ENCODE measurements at regions not wholly inside any gene's neighbourhood (a gene's known extent, or its start where the extent isn't known, plus 50 kb on each side); places are given as distances from the start of the nearest gene placed in this dataset.
"Not testable (repeated sequence)": the region's sequence is repeated elsewhere in the genome, so short reads cannot be mapped to it uniquely, and the experiment has no call there.

- Histone ChIP-seq H3K4me3 (no peak overlapping the region), H3K27me3 (no peaks in the 10 kb centered on the region), H3K36me3 (no peaks in the 10 kb centered on the region), H3K9me3 (no peaks in the 10 kb centered on the region), H3K4me1 (no peaks in the 10 kb centered on the region), H3K27ac (no peak overlapping the region)
- 47 to 51% methylated on average over 5 of the region's 5 CpGs for WGBS, 2 donors
- DNase-seq: no peak
- intact Hi-C loops (cut with DNase I): no loop called here
- TF ChIP-seq POLR2A (IDR thresholded peaks at IDR 0.05) (no peak), EP300 (IDR thresholded peaks at IDR 0.05) (no peak), POLR2AphosphoS5 (IDR thresholded peaks at IDR 0.05) (no peak), CTCF (IDR thresholded peaks at IDR 0.05) (no peak)
Observed at GRCh38 chrX:25442499-25442898, 426.7 kb upstream of the ARX start.

GRCh38 chrX:25433307-25433706 lies 417.5 kb upstream of the ARX start:
- TF ChIP-seq CTCF (IDR thresholded peaks at IDR 0.05): no peak
- TF ChIP-seq POLR2AphosphoS5 (IDR thresholded peaks at IDR 0.05): no peak
- no peak for TF ChIP-seq POLR2A (IDR thresholded peaks at IDR 0.05)
- no peak for TF ChIP-seq EP300 (IDR thresholded peaks at IDR 0.05)
- intact Hi-C loops (cut with DNase I): no loop called here
- H3K4me3 ChIP-seq: no peak overlapping the region
- WGBS, 2 donors: 42 to 57% methylated on average over 2 of the region's 2 CpGs
- H3K27me3 ChIP-seq: no peaks in the 10 kb centered on the region
- no peaks in the 10 kb centered on the region for H3K9me3 ChIP-seq
- H3K27ac ChIP-seq: no peak overlapping the region
- no peak for DNase-seq
- H3K36me3 ChIP-seq: no peaks in the 10 kb centered on the region
- no peaks in the 10 kb centered on the region for H3K4me1 ChIP-seq

GRCh38 chrX:25432396-25432795 lies 416.6 kb upstream of the ARX start:
- WGBS, 2 donors: 21 to 59% methylated on average over 2 of the region's 2 CpGs
- H3K27me3 ChIP-seq: no peaks in the 10 kb centered on the region
- intact Hi-C loops (cut with DNase I): no loop called here
- H3K9me3 ChIP-seq: no peaks in the 10 kb centered on the region
- H3K36me3 ChIP-seq: no peaks in the 10 kb centered on the region
- TF ChIP-seq EP300 (IDR thresholded peaks at IDR 0.05) (no peak), CTCF (IDR thresholded peaks at IDR 0.05) (no peak), POLR2A (IDR thresholded peaks at IDR 0.05) (no peak), POLR2AphosphoS5 (IDR thresholded peaks at IDR 0.05) (no peak)
- H3K27ac ChIP-seq: no peak overlapping the region
- H3K4me3 ChIP-seq: no peak overlapping the region
- H3K4me1 ChIP-seq: no peaks in the 10 kb centered on the region
- DNase-seq: no peak

GRCh38 chrX:25427873-25428555 lies 412.2 kb upstream of the ARX start:
- no peaks in the 10 kb centered on the region for H3K9me3 ChIP-seq
- no peaks in the 10 kb centered on the region for H3K27me3 ChIP-seq
- 69 to 71% methylated on average over 10 of the region's 10 CpGs for WGBS, 2 donors
- H3K36me3 ChIP-seq: no peaks in the 10 kb centered on the region
- intact Hi-C loops (cut with DNase I): no loop called here
- DNase-seq: no peak
- TF ChIP-seq POLR2AphosphoS5 (IDR thresholded peaks at IDR 0.05) (no peak), EP300 (IDR thresholded peaks at IDR 0.05) (no peak), CTCF (IDR thresholded peaks at IDR 0.05) (no peak), POLR2A (IDR thresholded peaks at IDR 0.05) (no peak)
- no peaks in the 10 kb centered on the region for H3K4me1 ChIP-seq
- H3K4me3 ChIP-seq: no peak overlapping the region
- H3K27ac ChIP-seq: no peak overlapping the region

- H3K4me1 ChIP-seq; H3K27ac ChIP-seq; H3K36me3 ChIP-seq; intact Hi-C loops (cut with DNase I); DNase-seq; H3K27me3 ChIP-seq; H3K4me3 ChIP-seq; H3K9me3 ChIP-seq: not testable (repeated sequence)
- 87 to 94% methylated on average over 11 of the region's 11 CpGs for WGBS, 2 donors
Observed at GRCh38 chrX:25404163-25404562, 388.4 kb upstream of the ARX start.
